ENCODE measurements at regions not wholly inside any gene's neighbourhood (a gene's known extent, or its start where the extent isn't known, plus 50 kb on each side); places are given as distances from the start of the nearest gene placed in this dataset.

DNA sequence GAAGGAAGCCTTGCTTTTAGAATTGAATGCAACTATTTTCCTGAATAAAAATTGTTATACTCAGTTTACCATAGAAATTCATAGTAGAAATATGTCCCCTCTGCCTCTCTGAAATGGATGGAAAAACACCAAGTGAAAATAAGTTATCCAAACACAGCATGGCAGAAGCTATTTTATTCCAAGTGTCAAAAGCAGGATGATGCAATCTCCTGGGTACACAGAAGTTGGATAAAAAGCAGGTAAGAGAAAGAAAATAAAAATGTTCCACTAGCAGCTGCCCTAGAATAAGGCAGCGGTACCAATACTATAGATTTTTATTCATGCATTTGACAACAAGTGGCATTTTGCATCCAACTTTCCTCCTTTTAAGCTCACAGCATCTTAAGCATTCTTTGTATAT is 89.0 kb upstream of the TENT5D start:
- no peak for FAIRE-seq
- H3K36me3 ChIP-seq (replicated peaks in 1 of 2; ENCODE audit: control insufficient read depth in 1 of 2, insufficient read depth in 2 of 2, low read length in 2 of 2): no peaks in the 10 kb centered on the region
- H3K4me2 ChIP-seq (ENCODE audit: low read depth, low read length): no peak overlapping the region
- CTCF ChIA-PET (ENCODE audit: low intra/inter-chr PET ratio, low total read pairs): no interaction called here
- no peak for ATAC-seq
- H2AFZ ChIP-seq (ENCODE audit: low read length): no peak overlapping the region
- H3K27ac ChIP-seq (ENCODE audit: extremely low read length, insufficient read depth, low read length): no peak overlapping the region
- no peaks in the 10 kb centered on the region for H4K20me1 ChIP-seq (ENCODE audit: insufficient read depth, low read length)
- TF ChIP-seq CEBPB (IDR thresholded peaks at IDR 0.05; ENCODE audit: borderline replicate concordance, low read depth, low read length) (0 out of 2 replicates have a peak, but pooled peaks have one; percentile 20), SCMH1 (CRISPR knock-in tag; IDR thresholded peaks at IDR 0.05; ENCODE audit: borderline replicate concordance) (no peak)
- no TSS peak for BruUV-seq (replicated peaks)
- no peaks in the 10 kb centered on the region for H3K27me3 ChIP-seq (ENCODE audit: control insufficient read depth in 1 of 2, insufficient read depth in 2 of 2, low read length in 2 of 2)
- no peaks in the 10 kb centered on the region for H3K79me2 ChIP-seq (ENCODE audit: insufficient read depth, low read length)
- H3K4me1 ChIP-seq (ENCODE audit: insufficient read depth, low read length): no peaks in the 10 kb centered on the region
- no peak for DNase-seq (ENCODE audit: low spot score)
- in situ Hi-C loops (cut with HindIII; ENCODE audit: extremely low pct_ligation_motif_present, low pct_unique_long_range_greater_than_20kb) (no loop called here), intact Hi-C loops (cut with micrococcal nuclease; ENCODE audit: unreplicated experiment) (no loop called here)
- no peak overlapping the region for H3K9ac ChIP-seq (ENCODE audit: insufficient read depth, low read depth, low read length)
- H3K9me3 ChIP-seq (ENCODE audit: low read length): no peaks in the 10 kb centered on the region
- POLR2A ChIA-PET: no interaction called here
- WGBS (ENCODE audit: low lambda C conversion rate): 0% methylated on average over 1 of the region's 1 CpG
- H3K4me3 ChIP-seq (replicated peaks in 1 of 3; ENCODE audit: insufficient read depth in 1 of 3, low read depth in 2 of 3, low read length in 3 of 3): no peak overlapping the region

DNA sequence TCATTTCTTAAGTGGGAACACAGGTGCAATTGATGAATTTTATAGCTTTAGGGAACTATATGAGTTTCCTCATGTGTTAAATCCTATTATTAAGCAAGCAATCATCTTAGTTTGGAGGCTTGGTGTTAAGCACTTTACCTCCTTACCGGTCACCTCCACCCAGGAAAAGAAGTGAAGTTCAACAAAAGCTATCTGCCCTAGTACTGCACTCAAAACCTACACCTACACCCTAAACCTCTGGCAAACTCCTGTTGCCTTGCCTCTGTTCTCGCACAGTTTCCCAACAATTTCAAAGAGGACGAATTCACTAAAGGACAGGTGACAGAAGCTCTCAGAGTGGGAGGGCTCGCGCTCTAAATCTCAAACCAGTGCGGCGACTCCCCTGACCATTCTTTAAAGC is 85.7 kb upstream of the TENT5D start:
- no peak for ATAC-seq

More for the DNA sequence above, 85.7 kb upstream of the TENT5D start:
- no peaks in the 10 kb centered on the region for H3K4me1 ChIP-seq (ENCODE audit: insufficient read depth, low read length)
- no peaks in the 10 kb centered on the region for H3K9me3 ChIP-seq (ENCODE audit: low read length)
- no peak overlapping the region for H3K4me3 ChIP-seq (replicated peaks in 1 of 3; ENCODE audit: insufficient read depth in 1 of 3, low read depth in 2 of 3, low read length in 3 of 3)
- H2AFZ ChIP-seq (ENCODE audit: low read length): no peak overlapping the region
- FAIRE-seq (no peak), DNase-seq (ENCODE audit: low spot score) (no peak)
- 48% methylated on average over 7 of the region's 7 CpGs for WGBS (ENCODE audit: low lambda C conversion rate)
- H3K36me3 ChIP-seq (replicated peaks in 1 of 2; ENCODE audit: control insufficient read depth in 1 of 2, insufficient read depth in 2 of 2, low read length in 2 of 2): no peaks in the 10 kb centered on the region
- H3K4me2 ChIP-seq (ENCODE audit: low read depth, low read length): no peak overlapping the region
- no peaks in the 10 kb centered on the region for H3K27me3 ChIP-seq (ENCODE audit: control insufficient read depth in 1 of 2, insufficient read depth in 2 of 2, low read length in 2 of 2)
- BruUV-seq (replicated peaks): no TSS peak
- in situ Hi-C loops (cut with HindIII; ENCODE audit: extremely low pct_ligation_motif_present, low pct_unique_long_range_greater_than_20kb) (no loop called here), intact Hi-C loops (cut with micrococcal nuclease; ENCODE audit: unreplicated experiment) (no loop called here)
- H3K9ac ChIP-seq (ENCODE audit: insufficient read depth, low read depth, low read length): no peak overlapping the region
- H4K20me1 ChIP-seq (ENCODE audit: insufficient read depth, low read length): no peaks in the 10 kb centered on the region
- ChIA-PET POLR2A (no interaction called here), CTCF (ENCODE audit: low intra/inter-chr PET ratio, low total read pairs) (no interaction called here)
- TF ChIP-seq, protein P1, sequence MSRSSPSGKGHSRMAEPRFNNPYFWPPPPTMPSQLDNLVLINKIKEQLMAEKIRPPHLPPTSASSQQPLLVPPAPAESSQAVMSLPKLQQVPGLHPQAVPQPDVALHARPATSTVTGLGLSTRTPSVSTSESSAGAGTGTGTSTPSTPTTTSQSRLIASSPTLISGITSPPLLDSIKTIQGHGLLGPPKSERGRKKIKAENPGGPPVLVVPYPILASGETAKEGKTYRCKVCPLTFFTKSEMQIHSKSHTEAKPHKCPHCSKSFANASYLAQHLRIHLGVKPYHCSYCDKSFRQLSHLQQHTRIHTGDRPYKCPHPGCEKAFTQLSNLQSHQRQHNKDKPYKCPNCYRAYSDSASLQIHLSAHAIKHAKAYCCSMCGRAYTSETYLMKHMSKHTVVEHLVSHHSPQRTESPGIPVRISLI (CRISPR knock-in tag; IDR thresholded peaks at IDR 0.05; ENCODE audit: borderline replicate concordance): no peak
- TF ChIP-seq RXRB (CRISPR knock-in tag; IDR thresholded peaks at IDR 0.05; ENCODE audit: borderline replicate concordance): no peak
- TF ChIP-seq ZNF546 (CRISPR knock-in tag; conservative IDR thresholded peaks at IDR 0.05): no peak
- no peak overlapping the region for H3K27ac ChIP-seq (ENCODE audit: extremely low read length, insufficient read depth, low read length)
- no peaks in the 10 kb centered on the region for H3K79me2 ChIP-seq (ENCODE audit: insufficient read depth, low read length)
